Bronchial epithelial cell (primary cell): ENCODE measurements at regions not wholly inside any gene's neighbourhood (a gene's known extent, or its start where the extent isn't known, plus 50 kb on each side); places are given as distances from the start of the nearest gene placed in this dataset.

Experiments
- DNase-seq: peaks from one replicate; pipeline ENCODE4 v3.0.0-alpha.2; 2010; ENCODE audit warnings: low read depth
- FAIRE-seq: peaks from 2 replicates; lab custom pipeline; 2011; peaks lifted over from hg19 to GRCh38; lab: Jason Lieb, UNC
- H3K27me3 ChIP-seq: 2 replicates; pipeline ENCODE4 v1.5.1; 2011; ENCODE audit warnings: low read length; ENCODE audit not compliant: control insufficient read depth, insufficient read depth
- H3K36me3 ChIP-seq: 2 replicates; pipeline ENCODE4 v1.5.1; 2011; ENCODE audit warnings: low read length; ENCODE audit not compliant: control insufficient read depth, insufficient read depth
- H3K4me3 ChIP-seq: 2 replicates; pipeline ENCODE4 v1.5.1; 2011; ENCODE audit warnings: mild to moderate bottlenecking, low read depth, low read length, control low read depth
- CTCF ChIP-seq: IDR thresholded peaks from 2 replicates; pipeline ENCODE4 v1.5.1; 2011; ENCODE audit warnings: mild to moderate bottlenecking, moderate library complexity, low read length, control low read depth, inconsistent platforms; ENCODE audit not compliant: insufficient read depth, severe bottlenecking

GRCh38 chr13:108528303-108528702 is 101.1 kb upstream of the MYO16 start:
- no peak for FAIRE-seq

GRCh38 chr13:108533842-108534241 is 95.6 kb upstream of the MYO16 start:
- DNase-seq (no peak), FAIRE-seq (no peak)
- Histone ChIP-seq H3K27me3 (no peaks in the 10 kb centered on the region), H3K36me3 (no peaks in the 10 kb centered on the region), H3K4me3 (no peak overlapping the region)
- no peak for TF ChIP-seq CTCF

More at GRCh38 chr13:108528303-108528702, 101.1 kb upstream of the MYO16 start:
- H3K4me3 ChIP-seq, result no peak overlapping the region
- H3K27me3 ChIP-seq, result no peaks in the 10 kb centered on the region
- no peaks in the 10 kb centered on the region for H3K36me3 ChIP-seq
- TF ChIP-seq CTCF, result no peak
- DNase-seq, result no peak

GRCh38 chr13:108534728-108535127 is 94.7 kb upstream of the MYO16 start:
- Histone ChIP-seq H3K4me3 (no peak overlapping the region), H3K27me3 (no peaks in the 10 kb centered on the region), H3K36me3 (no peaks in the 10 kb centered on the region)
- no peak for DNase-seq
- FAIRE-seq, result no peak
- TF ChIP-seq CTCF, result no peak

- FAIRE-seq (no peak), DNase-seq (no peak)
- no peak for TF ChIP-seq CTCF
- no peaks in the 10 kb centered on the region for H3K27me3 ChIP-seq
- no peaks in the 10 kb centered on the region for H3K36me3 ChIP-seq
- no peak overlapping the region for H3K4me3 ChIP-seq
These were observed 79.5 kb upstream of the MYO16 start for GRCh38 chr13:108549934-108550333.

GRCh38 chr13:108551674-108552073 is 77.7 kb upstream of the MYO16 start:
- H3K4me3 ChIP-seq, result no peak overlapping the region
- H3K27me3 ChIP-seq, result no peaks in the 10 kb centered on the region
- no peaks in the 10 kb centered on the region for H3K36me3 ChIP-seq
- FAIRE-seq (no peak), DNase-seq (peak; percentile 2)
- TF ChIP-seq CTCF, result no peak

- no peak for TF ChIP-seq CTCF
These were observed 70.9 kb upstream of the MYO16 start for GRCh38 chr13:108558489-108558888.

More at GRCh38 chr13:108558489-108558888, 70.9 kb upstream of the MYO16 start:
- no peaks in the 10 kb centered on the region for H3K27me3 ChIP-seq
- DNase-seq (no peak), FAIRE-seq (no peak)
- H3K4me3 ChIP-seq, result no peak overlapping the region
- no peaks in the 10 kb centered on the region for H3K36me3 ChIP-seq
